Loucy (cell line): ENCODE measurements at regions not wholly inside any gene's neighbourhood (a gene's known extent, or its start where the extent isn't known, plus 50 kb on each side); places are given as distances from the start of the nearest gene placed in this dataset.

Experiments used
- EZH2phosphoT487 ChIP-seq: fragments of 200-600 bp; IDR thresholded peaks from 2 replicates; pipeline ENCODE4 v1.6.1; 2018; ENCODE audit warnings: antibody characterized with exemption, mild to moderate bottlenecking, moderate library complexity, borderline replicate concordance
- TF ChIP-seq, protein P1 (sequence below): fragments of 200-600 bp; sonication (generic); conservative IDR thresholded peaks from 2 replicates; pipeline ENCODE4 v1.5.1; 2014; ENCODE audit warnings: mild to moderate bottlenecking, antibody characterized with exemption, low read length

DNA sequence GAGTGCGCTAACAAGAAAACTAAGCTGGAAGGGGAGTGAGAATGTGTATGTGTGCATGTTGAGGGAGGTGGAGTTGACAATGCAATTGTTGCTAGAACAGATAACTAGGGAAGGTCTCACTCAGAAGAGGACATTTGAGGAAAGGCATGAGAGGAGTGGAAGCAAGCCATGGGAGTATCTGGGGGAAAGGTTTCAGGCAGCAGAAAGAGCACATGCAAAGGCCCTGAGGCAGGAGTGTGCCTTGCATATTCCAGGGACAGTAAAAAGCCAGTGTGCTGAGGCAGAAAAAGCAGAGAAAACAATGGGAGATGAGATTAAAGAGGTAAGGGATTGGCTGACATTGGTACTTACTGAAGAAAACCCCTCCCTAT, 149.6 kb upstream of the ADO start:
- TF ChIP-seq, protein P1, sequence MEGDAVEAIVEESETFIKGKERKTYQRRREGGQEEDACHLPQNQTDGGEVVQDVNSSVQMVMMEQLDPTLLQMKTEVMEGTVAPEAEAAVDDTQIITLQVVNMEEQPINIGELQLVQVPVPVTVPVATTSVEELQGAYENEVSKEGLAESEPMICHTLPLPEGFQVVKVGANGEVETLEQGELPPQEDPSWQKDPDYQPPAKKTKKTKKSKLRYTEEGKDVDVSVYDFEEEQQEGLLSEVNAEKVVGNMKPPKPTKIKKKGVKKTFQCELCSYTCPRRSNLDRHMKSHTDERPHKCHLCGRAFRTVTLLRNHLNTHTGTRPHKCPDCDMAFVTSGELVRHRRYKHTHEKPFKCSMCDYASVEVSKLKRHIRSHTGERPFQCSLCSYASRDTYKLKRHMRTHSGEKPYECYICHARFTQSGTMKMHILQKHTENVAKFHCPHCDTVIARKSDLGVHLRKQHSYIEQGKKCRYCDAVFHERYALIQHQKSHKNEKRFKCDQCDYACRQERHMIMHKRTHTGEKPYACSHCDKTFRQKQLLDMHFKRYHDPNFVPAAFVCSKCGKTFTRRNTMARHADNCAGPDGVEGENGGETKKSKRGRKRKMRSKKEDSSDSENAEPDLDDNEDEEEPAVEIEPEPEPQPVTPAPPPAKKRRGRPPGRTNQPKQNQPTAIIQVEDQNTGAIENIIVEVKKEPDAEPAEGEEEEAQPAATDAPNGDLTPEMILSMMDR = no peak
- TF ChIP-seq EZH2phosphoT487 = no peak
